ENCODE measurements at regions not wholly inside any gene's neighbourhood (a gene's known extent, or its start where the extent isn't known, plus 50 kb on each side); places are given as distances from the start of the nearest gene placed in this dataset.
"Not testable (repeated sequence)": the region's sequence is repeated elsewhere in the genome, so short reads cannot be mapped to it uniquely, and the experiment has no call there.

DNA sequence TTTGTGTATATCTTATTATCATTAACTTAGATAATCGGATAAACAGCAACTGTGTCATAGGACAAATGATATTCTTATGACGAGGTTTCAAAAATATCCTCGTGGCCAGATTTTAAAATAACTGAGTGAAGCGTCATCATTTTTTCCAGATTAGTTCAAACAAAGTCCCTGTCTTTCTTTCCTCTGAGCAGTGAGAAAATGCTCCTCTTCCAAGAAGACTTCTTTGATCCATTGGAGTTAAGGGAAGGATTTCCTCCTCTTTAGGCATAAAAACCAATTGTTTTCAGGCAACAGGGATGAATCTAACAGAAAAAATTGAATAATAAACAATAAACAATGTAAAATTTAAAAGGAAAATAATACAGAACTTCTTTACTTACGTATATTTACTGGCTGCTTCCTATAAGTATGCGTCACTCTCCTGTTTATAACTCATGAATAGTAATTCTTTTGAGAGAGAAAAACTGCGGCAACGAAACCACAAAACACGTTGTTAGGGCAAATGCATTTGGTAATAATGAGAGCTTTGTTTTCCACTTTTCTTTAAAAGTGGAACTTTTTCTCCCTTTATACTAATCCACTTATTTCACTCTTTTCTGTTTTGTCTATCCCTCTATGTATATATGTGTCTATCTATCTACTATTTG is 419.4 kb upstream of the ONECUT1 start:
- DNase-seq, result no peak

DNA sequence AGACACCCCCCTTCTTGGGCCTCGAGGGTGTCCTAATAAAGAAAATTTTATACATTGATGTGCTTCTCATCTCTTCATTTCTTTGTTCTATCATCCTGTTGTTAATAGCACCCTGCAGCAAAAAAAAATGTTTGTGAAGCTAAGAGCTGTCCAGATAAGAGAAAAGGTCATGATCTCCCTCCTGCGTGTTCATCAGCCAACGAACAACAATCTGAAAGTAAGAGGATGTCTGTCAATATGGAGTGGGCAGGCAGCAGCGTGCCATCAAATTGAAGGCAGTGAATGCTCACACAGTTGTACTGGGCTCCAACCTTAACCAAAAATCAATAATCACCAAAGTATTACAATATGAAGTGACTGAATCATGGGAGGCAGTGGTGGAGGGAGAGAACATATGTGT is 418.6 kb upstream of the ONECUT1 start:
- no peak for DNase-seq

DNA sequence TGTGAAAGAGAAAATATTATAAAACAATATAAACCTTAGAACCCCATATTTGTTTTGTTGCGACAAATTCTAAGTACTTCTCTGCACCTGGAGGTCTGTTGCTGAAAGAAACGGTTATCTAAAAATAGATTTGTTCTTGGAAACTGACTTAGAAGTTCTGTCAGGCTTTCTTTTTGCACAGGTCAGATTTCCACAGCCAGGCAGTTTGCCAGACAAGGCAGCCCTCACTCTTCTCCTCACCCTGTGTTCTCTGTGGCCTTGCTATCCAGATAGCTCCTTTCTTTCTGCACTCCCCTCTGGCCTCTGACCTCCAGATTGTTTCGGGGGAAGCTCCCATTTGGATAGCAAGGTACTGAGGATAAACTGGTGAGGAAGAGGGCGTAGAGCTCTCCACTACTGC is 413.3 kb upstream of the ONECUT1 start:
- no peak for DNase-seq

DNA sequence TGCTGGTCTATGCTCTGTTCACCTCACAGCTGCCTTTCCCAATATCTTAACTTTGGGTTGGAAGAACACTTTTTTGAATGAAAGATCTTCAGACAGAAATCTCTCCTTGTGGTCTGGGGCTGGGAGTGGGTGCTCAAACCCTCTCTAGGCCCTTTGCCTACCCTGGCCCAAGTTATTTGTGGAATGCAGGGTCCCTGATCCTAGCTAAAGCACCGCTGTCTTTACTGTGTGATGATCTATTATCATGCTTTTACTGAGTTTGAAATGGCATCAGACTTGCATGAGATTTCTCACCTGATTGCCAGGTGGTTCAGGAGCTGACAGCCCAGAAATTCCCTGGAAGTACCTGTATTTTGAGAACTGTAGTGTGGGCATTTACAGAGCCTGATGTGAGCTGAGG is 412.7 kb upstream of the ONECUT1 start:
- no peak for DNase-seq

DNA sequence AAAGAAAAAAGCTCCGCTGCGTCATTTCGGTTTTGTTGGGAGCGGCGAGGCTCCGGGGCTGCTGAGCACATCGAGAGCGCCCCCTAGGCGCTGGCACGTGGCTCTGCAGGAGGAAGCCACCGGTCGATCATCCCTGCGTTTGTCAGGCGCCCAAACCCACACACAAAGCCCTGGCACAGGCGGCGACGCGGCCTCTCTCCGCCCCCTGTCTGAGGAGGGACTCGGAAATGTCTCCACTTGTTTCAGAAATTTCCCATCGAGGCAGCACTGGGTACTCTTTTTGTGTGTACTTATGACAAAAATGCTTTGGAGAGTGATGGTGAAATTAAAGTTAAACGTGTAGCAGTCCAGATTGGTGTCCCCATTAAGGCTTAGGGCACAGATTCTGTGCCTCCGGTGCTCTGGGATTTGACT is 407.3 kb upstream of the ONECUT1 start:
- DNase-seq, result peak; percentile 63

DNA sequence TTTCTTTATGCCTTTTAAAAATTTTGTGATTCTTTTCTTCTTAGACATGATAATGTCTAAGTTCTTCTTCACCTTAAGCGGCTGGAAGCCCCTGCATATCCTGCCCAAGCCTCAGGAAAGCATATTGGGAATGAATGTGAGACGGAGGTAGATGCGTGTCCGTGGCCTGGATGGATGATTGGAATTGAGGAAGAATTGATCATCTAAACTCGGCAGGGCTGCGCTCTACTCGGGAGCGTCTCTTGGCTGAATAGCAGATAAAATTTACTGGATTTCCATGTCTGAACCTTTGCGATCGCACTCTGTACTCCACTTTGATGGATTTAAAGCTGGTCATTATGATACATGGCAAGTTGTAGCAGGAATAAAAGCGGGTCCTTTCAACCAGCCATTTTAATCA is 406.7 kb upstream of the ONECUT1 start:
- no peak for DNase-seq

DNA sequence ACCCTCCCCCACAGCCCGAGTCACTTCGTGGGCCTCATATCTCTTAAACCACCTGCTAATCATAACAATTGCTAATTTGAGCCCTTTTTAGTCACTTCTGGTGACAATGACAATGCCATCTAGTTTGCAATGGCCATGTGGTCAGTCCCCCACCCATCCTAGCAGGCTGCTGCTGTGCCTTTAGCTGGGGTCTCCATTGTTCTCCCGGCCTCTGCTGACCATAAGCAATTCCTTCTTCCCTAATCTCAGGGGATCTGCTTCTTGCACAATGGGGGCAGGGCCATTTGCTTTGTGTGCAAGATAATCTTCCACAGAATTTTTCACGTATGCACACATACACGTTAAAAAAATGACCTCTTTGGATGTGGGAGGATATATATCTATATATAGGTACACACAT is 406.1 kb upstream of the ONECUT1 start:
- DNase-seq, result no peak

DNA sequence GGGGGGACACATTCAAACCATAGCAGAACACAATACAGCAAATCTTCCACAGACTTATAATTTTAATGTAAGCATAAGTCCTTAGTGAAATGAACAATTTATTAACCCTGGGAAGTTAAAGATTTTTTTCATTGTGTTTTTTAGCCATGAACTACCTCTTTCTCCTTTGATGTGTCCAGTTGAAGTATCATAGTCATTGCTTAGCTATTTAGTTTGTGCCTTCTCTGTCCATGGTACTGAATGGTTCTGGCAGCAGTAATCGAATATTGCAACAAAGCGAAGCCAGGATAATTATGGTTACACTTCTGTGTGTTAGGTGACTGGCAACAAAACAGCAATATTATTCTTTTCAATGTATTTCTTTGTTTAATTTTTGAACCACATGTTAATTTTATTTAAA is 403.0 kb upstream of the ONECUT1 start:
- no peak for DNase-seq

DNA sequence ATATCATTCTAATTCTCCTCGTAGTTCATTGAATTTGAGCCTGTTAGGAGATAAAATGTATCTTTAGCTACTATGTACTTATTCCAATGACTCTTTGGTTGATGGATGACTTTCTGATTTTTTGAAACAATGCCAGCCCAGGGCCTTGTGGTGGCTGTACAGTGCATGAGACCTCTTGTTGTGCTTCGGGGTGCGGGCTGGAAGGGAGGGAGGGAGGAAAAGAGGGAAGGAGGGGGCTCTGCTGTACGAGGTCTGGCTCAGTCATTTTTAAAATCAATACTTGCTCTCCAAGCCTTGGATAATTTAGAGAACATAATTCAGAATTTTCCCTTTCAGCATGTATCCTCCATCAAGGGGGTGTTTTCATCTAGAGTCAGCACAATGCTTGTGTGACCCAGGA is 399.7 kb upstream of the ONECUT1 start:
- no peak for DNase-seq

DNA sequence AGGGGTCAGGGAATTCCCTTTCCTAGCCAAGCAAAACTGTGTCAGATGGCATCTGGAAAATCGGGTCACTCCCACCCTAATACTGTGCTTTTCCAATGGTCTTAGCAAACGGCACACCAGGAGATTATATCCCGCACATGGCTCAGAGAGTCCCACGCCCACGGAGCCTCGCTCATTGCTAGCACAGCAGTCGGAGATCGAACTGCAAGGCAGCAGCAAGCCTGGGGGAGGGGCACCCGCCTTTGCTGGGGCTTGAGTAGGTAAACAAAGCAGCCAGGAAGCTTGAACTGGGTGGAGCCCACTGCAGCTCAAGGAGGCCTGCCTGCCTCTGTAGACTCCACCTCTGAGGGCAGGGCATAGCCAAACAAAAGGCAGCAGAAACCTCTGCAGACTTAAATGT is 393.3 kb upstream of the ONECUT1 start:
- DNase-seq, result not testable (repeated sequence)

DNA sequence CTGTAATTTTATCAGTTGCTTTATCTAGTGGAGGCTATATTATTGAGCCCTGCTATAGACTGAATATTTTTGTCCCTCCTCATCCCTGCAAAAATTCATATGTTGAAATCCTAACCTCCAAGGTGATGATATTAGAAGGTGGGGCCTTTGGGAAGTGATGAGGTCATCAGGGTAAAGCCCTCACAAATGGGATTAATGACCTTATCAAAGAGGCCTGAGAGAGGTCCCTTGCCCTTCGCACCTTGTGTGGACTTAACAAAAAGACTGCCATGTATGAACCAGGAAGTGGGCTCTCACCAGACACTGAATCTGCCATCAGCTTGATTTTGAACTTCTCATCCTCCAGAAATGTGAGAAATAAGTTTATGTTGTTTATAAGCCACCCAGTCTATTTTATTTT is 381.4 kb upstream of the ONECUT1 start:
- no peak for DNase-seq

DNA sequence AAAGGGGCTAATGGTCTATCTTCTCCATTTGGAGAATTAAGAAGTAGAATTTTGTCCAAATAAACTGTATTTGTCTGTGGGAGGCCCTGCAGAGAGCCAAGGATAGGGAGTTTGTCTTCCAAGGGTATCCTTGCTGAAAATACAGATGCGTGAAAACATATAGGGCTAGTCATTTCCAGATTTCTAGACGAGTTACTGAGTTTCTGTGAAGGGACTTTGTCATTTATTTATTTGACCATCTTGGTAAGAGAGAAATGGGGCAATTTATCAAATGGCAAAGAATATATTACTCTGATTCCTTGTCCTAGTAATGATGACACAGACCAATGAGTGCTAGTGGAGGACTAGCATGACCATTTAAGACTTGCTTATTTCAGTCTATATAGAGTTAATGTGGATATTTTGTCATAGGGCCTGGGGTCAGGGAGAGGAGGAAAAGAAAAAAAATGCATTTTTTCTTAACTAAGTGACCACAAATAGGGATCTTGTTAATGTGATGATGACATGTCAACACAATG is 376.6 kb upstream of the ONECUT1 start:
- DNase-seq, result no peak

DNA sequence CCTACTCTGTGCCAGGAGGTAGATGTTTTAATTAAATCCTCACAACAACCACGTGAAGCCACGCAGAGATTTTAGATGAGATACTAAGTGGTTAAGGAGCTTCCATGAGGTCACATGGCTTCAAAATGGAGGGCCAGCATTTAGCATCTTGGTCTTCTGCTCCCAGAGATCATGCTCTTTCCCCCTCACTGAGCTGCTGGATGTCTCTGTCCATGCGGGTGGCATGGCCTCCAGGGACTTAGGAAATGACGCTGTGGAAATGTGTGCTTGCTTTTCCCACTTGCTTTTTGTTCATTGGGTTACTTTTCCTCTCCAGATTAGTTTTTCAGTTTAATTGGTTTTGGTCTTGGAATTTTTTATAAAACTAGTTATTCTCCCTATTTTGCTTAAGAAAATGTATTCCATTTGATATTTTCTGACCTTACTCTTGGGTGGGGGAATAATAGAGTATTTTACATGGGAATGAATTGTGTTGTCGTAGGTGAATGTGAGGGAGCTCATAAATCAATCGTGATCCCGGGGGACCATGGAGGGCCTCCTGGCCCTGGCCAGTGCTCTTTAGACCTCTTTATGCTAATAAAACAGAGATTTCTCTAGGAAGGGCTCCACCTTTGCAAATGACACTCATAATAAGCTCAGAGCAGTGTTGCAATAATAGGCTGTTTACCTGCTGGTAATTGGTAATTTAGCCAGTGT is 376.0 kb upstream of the ONECUT1 start:
- DNase-seq, result no peak

DNA sequence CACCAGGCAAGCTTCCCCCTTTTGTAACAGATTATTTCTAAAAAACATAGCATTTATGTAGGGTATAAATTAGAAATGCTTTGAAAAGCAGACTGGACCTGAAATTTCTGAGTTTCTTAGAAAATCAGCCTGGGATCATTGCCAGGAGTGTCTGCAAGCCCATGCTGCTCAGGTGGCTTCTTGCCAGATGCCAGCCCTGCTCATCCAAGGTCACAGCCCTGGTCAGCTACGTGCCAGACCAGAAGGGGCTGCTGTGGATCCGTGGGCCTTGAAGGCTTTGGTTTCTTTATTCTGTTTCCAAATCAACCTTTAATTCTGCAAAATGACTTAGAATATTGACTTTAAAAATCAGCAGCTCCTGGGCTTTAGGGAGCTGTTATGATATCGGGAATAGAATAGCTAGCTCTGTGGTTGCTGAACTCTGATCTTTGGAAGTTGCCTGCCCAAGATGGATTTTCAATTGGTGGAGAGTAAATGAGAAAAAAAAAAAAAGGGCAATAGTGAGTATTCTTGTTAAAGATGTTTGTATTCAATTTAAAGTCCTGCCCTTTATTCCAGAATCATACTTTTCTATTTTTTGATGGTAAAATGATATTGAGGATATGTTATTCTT is 370.1 kb upstream of the ONECUT1 start:
- DNase-seq, result no peak

DNA sequence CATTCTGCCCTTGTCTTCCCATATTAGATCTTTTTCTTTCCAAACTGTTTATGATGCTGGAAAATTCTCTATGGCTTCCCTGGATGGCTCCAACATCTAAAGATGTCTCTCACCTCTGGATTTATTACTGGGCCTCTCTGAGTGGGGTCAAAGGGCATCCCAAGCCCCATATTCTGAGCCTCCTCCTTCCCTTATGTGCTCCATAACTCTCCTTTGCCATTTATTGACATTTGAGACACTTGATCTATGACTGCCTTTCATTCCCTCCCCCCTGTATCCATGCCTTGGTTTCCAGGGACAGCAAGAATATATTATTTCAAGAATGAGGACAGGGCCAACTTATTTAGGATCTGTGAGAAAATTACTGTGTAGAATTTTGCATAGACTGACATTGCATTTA is 369.3 kb upstream of the ONECUT1 start:
- no peak for DNase-seq

DNA sequence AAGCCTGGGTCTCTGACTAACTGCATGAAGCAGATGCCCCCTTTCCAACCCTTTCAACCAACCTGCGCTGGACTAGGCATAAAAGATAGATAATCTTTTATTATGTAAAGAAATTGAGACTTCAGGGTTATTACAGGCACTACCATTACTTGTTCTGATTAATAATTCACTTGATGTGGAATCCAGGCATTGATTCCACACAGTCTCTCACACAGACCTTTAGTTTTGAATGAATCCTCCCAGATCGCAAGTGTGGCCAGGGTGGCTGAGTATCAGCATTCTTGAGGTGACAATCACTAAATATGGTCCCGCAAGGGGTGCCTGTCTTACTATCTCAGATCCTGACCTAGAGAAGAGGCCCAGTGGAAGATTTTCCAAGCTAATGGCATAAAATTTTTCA is 368.9 kb upstream of the ONECUT1 start:
- no peak for DNase-seq

DNA sequence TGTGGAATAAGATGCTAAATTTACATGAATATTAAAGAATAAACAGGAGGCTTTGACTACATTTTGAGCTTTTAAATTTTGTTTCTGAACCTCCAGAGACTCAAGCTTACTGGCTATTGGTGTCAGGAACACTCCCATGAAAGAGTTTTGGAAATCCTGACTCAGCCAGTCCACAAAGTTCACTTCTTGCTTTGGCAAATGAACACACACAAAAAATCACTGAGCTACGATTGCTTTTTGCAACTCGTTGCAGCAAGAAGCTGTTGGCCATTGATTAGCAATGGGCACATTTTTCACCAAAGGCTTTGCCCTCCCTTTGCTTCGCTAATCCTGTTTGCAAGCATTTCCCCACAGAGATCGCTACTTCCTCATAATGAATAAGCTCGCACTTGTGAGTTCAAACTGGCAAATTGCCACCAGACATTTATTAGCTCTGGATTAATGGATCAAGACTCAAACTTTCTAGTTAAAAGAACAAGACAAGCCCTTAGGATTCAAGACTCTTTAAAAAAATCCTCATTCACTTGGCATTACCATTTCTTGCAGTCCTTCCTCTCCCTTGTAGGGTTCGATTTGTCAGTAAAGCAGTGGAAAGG is 343.2 kb upstream of the ONECUT1 start:
- no peak for DNase-seq

DNA sequence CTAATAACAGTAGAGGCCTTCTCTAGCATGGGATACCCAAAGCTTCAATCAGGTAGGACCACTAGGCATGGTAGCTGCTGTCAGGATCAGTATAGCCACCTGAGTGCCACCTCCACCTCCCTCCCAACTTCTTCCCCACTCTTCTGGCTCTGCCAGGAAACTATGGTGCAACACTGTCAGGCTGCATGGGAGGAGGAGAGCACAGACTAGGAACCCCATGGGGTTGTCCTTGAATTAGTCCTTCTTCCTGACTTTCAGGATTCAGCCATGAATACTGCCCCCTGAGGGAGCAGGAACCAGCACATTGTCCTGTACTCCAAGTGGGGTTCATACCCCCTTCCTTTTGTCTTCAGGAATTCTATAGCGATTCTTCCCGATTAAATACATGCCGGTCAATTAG is 340.8 kb upstream of the ONECUT1 start:
- DNase-seq, result no peak

DNA sequence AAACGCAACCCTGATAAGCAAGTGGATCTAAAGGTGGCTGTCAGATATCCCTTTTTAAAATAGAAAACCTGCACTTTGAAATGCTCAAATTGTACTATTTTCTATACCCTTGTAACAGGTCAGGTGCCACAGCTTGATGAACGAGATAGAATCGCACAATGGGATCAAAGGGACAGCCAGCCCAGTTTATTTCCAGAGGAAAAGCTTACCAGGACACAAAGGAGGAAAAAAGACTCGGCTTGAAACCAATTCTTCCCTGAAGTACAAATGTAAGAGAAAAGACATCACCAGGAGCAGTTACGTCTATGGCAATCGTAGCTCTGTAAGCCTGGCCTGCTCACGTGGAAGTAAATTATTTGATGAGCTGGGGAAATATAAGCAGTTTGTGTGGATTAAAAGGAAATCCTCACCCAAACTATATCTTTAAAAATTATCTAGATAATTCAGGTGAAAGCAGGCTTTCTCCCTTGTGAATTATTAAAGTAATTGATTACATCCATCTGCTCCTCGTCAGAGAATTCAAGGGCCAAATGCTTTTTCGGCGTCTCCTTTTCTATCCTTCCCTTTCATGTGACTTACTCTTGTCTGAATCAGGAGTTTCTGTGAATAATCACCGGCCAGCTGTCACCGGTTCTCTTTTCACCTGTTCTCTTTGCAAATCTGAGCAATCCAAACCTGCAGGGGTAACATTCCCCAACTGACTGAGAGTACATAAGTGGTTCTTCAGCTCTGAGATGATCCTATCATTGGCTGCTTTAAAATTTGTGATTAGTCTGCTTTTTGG is 339.2 kb upstream of the ONECUT1 start:
- no peak for DNase-seq

DNA sequence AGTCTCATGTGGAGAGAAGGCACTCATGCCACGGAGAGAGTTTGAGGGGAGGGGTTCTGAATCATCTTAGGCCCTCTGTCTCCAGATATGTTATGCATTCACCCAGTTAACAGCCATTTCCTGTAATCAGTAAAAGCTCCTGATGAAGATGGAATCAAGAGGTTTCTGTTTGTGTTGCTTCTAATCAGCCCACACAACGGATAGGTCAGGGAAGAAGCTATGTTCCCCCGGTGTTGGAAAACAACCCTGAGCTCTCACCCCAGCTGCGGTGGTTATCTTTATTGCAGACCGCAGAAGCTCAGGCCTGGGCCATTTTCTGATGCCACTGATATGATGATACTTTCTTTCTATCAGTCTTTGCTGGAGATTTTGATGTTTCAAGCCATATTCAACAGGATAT is 338.5 kb upstream of the ONECUT1 start:
- no peak for DNase-seq

DNA sequence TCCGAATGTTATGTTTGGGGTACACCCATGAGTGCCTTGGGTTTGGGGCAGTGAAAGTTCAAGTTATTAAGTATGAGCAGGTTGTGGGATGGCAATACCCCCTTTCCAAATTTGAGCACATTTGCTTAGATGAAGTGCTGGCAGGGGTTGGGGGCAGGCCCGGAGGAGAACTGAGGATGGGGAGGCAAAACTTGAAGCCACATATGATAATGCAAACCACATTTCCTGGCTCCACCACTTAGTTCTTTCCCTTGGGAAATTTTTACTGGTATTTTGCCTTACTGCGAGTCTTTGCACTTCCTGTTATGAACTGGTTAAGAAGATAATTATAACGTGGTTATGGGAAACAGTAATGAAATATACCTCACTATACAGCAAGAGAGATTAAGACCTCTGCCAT is 336.0 kb upstream of the ONECUT1 start:
- no peak for DNase-seq

DNA sequence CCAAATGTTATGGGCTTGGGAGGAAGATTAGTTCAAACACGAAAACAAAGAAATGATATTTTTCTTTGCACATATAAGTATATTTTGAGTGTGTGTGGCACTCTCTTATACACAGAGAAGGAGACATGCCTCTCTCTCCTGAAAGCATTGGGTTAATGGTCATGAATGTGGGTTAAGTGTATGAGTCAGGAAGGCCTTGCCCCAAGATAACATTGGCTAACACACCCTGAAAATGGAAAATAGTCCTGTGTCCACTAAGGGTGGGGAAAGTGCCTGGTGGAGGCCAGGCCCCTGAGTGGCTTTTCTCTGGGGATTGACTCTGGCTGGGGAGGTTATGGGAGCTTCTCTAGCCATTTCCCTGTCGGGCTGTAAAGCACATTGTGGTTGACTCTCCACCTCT is 332.7 kb upstream of the ONECUT1 start:
- no peak for DNase-seq

DNA sequence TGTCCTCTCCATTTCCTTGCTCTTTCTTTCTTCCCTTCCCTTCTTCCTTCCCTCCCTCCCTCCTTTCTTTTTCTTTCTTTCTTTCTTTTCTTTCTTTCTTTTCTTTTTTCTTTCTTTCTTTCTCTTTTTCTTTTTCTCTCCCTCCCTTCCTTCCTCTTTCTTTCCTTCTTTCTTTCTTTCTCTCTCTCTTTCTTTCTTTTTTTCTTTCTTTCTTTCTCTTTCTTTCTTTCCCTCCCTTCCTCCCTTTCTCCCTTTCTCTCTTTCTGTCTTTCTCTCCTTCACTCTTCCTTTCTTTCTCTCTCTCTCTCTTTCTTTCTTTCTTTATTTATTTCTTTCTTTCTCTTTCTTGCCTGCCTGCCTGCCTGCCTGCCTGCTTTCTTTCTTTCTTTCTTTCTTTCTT is 326.8 kb upstream of the ONECUT1 start:
- not testable (repeated sequence) for DNase-seq
